Liver (tissue), 8 donors: ENCODE measurements at regions not wholly inside any gene's neighbourhood (a gene's known extent, or its start where the extent isn't known, plus 50 kb on each side); places are given as distances from the start of the nearest gene placed in this dataset.

Experiments used
- DNase-seq: peaks from one replicate; pipeline ENCODE4 v3.0.0-alpha.2; 2017; ENCODE audit warnings: low spot score
- H3K27ac ChIP-seq, 2 donors: one replicate each; pipeline ENCODE4 v1.7.0; 2013; ENCODE audit warnings: inconsistent platforms in 2 of 2, low read length in 2 of 2, control low read depth in 1 of 2, low read depth in 1 of 2, mild to moderate bottlenecking in 1 of 2
- H3K27me3 ChIP-seq, 4 donors: one replicate each; pipeline versions ENCODE4 v1.6.1 to v1.7.0; 2013; ENCODE audit warnings: low read length in 3 of 4, inconsistent platforms in 1 of 4, mild to moderate bottlenecking in 1 of 4, moderate library complexity in 1 of 4; ENCODE audit not compliant: control insufficient read depth in 4 of 4, insufficient read depth in 4 of 4
- H3K36me3 ChIP-seq, 4 donors: one replicate each; pipeline versions ENCODE4 v1.6.1 to v1.7.0; 2013; ENCODE audit warnings: low read length in 3 of 4, mild to moderate bottlenecking in 3 of 4, low read depth in 1 of 4, moderate library complexity in 1 of 4; ENCODE audit not compliant: control insufficient read depth in 4 of 4, insufficient read depth in 3 of 4
- H3K4me1 ChIP-seq, 4 donors: one replicate each; pipeline versions ENCODE4 v1.6.1 to v1.7.0; 2013; ENCODE audit warnings: low read length in 3 of 4, mild to moderate bottlenecking in 3 of 4, moderate library complexity in 1 of 4; ENCODE audit not compliant: control insufficient read depth in 4 of 4, insufficient read depth in 4 of 4
- H3K4me3 ChIP-seq, 3 donors: one replicate each; pipeline versions ENCODE4 v1.6.1 to v1.7.0; 2013; ENCODE audit warnings: low read length in 3 of 3, control low read depth in 1 of 3, low read depth in 1 of 3, mild to moderate bottlenecking in 1 of 3
- H3K9ac ChIP-seq, 2 donors: one replicate each; pipeline ENCODE4 v1.7.0; 2013; ENCODE audit warnings: low read length in 2 of 2, mild to moderate bottlenecking in 2 of 2, moderate library complexity in 2 of 2, control low read depth in 1 of 2, low read depth in 1 of 2
- H3K9me3 ChIP-seq, 4 donors: one replicate each; pipeline versions ENCODE4 v1.6.1 to v1.7.0; 2013; ENCODE audit warnings: low read length in 3 of 4; ENCODE audit not compliant: control insufficient read depth in 4 of 4
- ATF3 ChIP-seq: IDR thresholded peaks from 2 replicates; pipeline ENCODE4 v1.6.1; 2016; ENCODE audit warnings: antibody characterized with exemption
- EGR1 ChIP-seq, 2 donors: IDR thresholded peaks; 2 replicates each; pipeline ENCODE4 v1.6.1; 2016 to 2018; ENCODE audit warnings: antibody characterized with exemption in 2 of 2, low read depth in 2 of 2
- FOXA1 ChIP-seq: IDR thresholded peaks from 2 replicates; pipeline ENCODE4 v1.6.1; 2016; ENCODE audit warnings: antibody characterized with exemption
- FOXA2 ChIP-seq: IDR thresholded peaks from 2 replicates; pipeline ENCODE4 v1.6.1; 2016; ENCODE audit warnings: antibody characterized with exemption
- GABPA ChIP-seq, 2 donors: IDR thresholded peaks in 1 of 2; conservative IDR thresholded peaks in 1 of 2; 2 replicates each; pipeline ENCODE4 v1.6.1; 2016; ENCODE audit warnings: antibody characterized with exemption in 2 of 2, mild to moderate bottlenecking in 1 of 2, moderate library complexity in 1 of 2
- HNF4A ChIP-seq, 2 donors: conservative IDR thresholded peaks; 2 replicates each; pipeline ENCODE4 v1.6.1; 2016; ENCODE audit warnings: antibody characterized with exemption in 2 of 2, mild to moderate bottlenecking in 2 of 2
- HNF4G ChIP-seq: IDR thresholded peaks from 2 replicates; pipeline ENCODE4 v1.6.1; 2016; ENCODE audit warnings: antibody characterized with exemption
- MAX ChIP-seq: IDR thresholded peaks from 2 replicates; pipeline ENCODE4 v1.6.1; 2016; ENCODE audit warnings: antibody characterized with exemption
- NR2F2 ChIP-seq: IDR thresholded peaks from 2 replicates; pipeline ENCODE4 v1.6.1; 2016; ENCODE audit warnings: antibody characterized with exemption
- RAD21 ChIP-seq, 2 donors: IDR thresholded peaks; 2 replicates each; pipeline ENCODE4 v1.6.1; 2016; ENCODE audit warnings: antibody characterized with exemption in 2 of 2, mild to moderate bottlenecking in 2 of 2
- RXRA ChIP-seq, 2 donors: IDR thresholded peaks; 2 replicates each; pipeline ENCODE4 v1.6.1; 2017 to 2018; ENCODE audit warnings: antibody characterized with exemption in 2 of 2, mild to moderate bottlenecking in 1 of 2
- SP1 ChIP-seq: IDR thresholded peaks from 2 replicates; pipeline ENCODE4 v1.6.1; 2018; ENCODE audit warnings: antibody characterized with exemption, mild to moderate bottlenecking
- YY1 ChIP-seq: IDR thresholded peaks from 2 replicates; pipeline ENCODE4 v1.6.1; 2016; ENCODE audit warnings: antibody characterized with exemption, mild to moderate bottlenecking
- WGBS: extraction: QIAGEN DNeasy Blood & Tissue Kit; methylation state at CpG from one replicate; pipeline ENCODE4 v1.1.7; 2013; 5-methylcytosine and 5-hydroxymethylcytosine counted together
- TF ChIP-seq, protein P1 (sequence below): IDR thresholded peaks from 2 replicates; pipeline ENCODE4 v1.6.1; 2016; ENCODE audit warnings: antibody characterized with exemption
- TF ChIP-seq, protein P2 (sequence below): fragments of 150-350 bp; IDR thresholded peaks from 2 replicates; pipeline ENCODE4 v1.5.1; 2017; ENCODE audit warnings: improper control_type of control experiment, low read depth, low read length; ENCODE audit not compliant: missing input control
- donor health status: healthy.
- donor health status: healthy.
- donor health status: healthy.
- donor health status: healthy.
- donor health status: healthy.

DNA sequence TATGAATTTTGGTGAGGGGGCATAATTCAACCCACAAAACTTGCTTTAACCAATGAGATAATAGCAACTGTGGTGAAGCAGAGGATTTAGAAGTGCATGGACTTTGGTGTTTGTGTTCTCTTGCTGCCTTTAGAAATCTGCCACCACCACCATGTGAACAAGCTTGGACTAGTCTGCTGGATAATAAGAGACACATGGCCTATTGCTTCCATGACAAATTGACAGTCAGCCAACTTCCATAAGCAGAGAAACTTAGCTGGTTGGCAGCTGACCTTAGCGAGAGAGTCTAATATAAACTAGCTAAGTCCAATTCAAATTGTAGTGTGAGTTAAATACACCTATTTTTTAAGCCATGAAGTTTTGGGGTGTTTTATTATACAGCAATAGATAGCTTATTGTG is 482.1 kb upstream of the ANO5 start:
- no peak overlapping the region for H3K27ac ChIP-seq
- peaks cover 0 to 6% (median 2%) of the 10 kb centered on the region in 4 donors for H3K4me1 ChIP-seq
- DNase-seq = no peak
- no peaks in the 10 kb centered on the region for H3K27me3 ChIP-seq
- no peaks in the 10 kb centered on the region for H3K36me3 ChIP-seq
- TF ChIP-seq, protein P1, sequence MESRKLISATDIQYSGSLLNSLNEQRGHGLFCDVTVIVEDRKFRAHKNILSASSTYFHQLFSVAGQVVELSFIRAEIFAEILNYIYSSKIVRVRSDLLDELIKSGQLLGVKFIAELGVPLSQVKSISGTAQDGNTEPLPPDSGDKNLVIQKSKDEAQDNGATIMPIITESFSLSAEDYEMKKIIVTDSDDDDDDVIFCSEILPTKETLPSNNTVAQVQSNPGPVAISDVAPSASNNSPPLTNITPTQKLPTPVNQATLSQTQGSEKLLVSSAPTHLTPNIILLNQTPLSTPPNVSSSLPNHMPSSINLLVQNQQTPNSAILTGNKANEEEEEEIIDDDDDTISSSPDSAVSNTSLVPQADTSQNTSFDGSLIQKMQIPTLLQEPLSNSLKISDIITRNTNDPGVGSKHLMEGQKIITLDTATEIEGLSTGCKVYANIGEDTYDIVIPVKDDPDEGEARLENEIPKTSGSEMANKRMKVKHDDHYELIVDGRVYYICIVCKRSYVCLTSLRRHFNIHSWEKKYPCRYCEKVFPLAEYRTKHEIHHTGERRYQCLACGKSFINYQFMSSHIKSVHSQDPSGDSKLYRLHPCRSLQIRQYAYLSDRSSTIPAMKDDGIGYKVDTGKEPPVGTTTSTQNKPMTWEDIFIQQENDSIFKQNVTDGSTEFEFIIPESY = no peak
- TF ChIP-seq SP1 (no peak), FOXA1 (no peak), RAD21 (IDR thresholded peaks at IDR 0.05) (no peak), HNF4G (no peak), YY1 (no peak), GABPA (IDR thresholded peaks at IDR 0.05 in 1 of 2, conservative IDR thresholded peaks at IDR 0.05 in 1 of 2) (no peak)
- no peak overlapping the region for H3K9ac ChIP-seq
- H3K4me3 ChIP-seq = no peak overlapping the region
- H3K9me3 ChIP-seq = no peaks in the 10 kb centered on the region
- 88% methylated on average over 1 of the region's 1 CpG for WGBS

DNA sequence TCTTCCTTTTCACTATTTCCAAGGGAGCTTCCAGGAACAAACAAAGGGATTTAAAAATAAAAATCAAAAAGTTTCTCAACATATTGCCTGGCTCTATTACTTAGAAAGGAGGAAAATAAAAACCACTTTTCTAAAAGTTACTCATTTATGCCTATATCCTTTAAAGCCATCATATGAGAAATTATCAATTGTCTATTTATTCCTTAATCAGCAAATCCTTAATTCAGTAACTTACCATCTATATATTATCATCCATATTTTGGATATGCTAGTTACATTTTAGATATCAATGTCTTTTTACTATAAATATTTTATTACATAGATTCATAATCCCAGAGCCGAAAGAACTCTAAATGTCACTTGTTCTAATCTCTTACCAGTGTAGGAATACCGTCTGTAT is 481.5 kb upstream of the ANO5 start:
- Histone ChIP-seq H3K4me3 (no peak overlapping the region), H3K36me3 (no peaks in the 10 kb centered on the region), H3K9me3 (no peaks in the 10 kb centered on the region), H3K27ac (no peak overlapping the region), H3K9ac (no peak overlapping the region), H3K27me3 (no peaks in the 10 kb centered on the region), H3K4me1 (peaks cover 0 to 6% (median 2%) of the 10 kb centered on the region in 4 donors)
- WGBS = 82% methylated on average over 2 of the region's 2 CpGs
- TF ChIP-seq RAD21 (IDR thresholded peaks at IDR 0.05) (no peak), RXRA (IDR thresholded peaks at IDR 0.05) (no peak), HNF4G (no peak), ATF3 (no peak), FOXA1 (no peak), EGR1 (IDR thresholded peaks at IDR 0.05; ENCODE audit: low read depth in 2 of 2) (no peak), FOXA2 (no peak), MAX (no peak), YY1 (no peak), HNF4A (conservative IDR thresholded peaks at IDR 0.05) (no peak), GABPA (IDR thresholded peaks at IDR 0.05 in 1 of 2, conservative IDR thresholded peaks at IDR 0.05 in 1 of 2) (no peak), NR2F2 (no peak), SP1 (no peak)
- TF ChIP-seq, protein P1 = no peak
- TF ChIP-seq, protein P2, sequence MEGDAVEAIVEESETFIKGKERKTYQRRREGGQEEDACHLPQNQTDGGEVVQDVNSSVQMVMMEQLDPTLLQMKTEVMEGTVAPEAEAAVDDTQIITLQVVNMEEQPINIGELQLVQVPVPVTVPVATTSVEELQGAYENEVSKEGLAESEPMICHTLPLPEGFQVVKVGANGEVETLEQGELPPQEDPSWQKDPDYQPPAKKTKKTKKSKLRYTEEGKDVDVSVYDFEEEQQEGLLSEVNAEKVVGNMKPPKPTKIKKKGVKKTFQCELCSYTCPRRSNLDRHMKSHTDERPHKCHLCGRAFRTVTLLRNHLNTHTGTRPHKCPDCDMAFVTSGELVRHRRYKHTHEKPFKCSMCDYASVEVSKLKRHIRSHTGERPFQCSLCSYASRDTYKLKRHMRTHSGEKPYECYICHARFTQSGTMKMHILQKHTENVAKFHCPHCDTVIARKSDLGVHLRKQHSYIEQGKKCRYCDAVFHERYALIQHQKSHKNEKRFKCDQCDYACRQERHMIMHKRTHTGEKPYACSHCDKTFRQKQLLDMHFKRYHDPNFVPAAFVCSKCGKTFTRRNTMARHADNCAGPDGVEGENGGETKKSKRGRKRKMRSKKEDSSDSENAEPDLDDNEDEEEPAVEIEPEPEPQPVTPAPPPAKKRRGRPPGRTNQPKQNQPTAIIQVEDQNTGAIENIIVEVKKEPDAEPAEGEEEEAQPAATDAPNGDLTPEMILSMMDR = no peak
- DNase-seq = no peak
